IPS DF 4.7 (cell line): ENCODE measurements at regions not wholly inside any gene's neighbourhood (a gene's known extent, or its start where the extent isn't known, plus 50 kb on each side); places are given as distances from the start of the nearest gene placed in this dataset.

Experiments used
- DNase-seq: peaks from one replicate; pipeline ENCODE4 v3.0.0-alpha.2; 2013; ENCODE audit warnings: low spot score; ENCODE audit errors: extremely low read depth

GRCh38 chr13:59478908-59479307 is 684.8 kb downstream of the DIAPH3 start:
- no peak for DNase-seq

GRCh38 chr13:59479629-59480028 is 684.1 kb downstream of the DIAPH3 start:
- peak; percentile 80 for DNase-seq

- DNase-seq = no peak
These were observed 683.1 kb downstream of the DIAPH3 start for GRCh38 chr13:59480396-59481259.

GRCh38 chr13:59483501-59484145 is 680.1 kb downstream of the DIAPH3 start:
- DNase-seq = no peak

GRCh38 chr13:59487883-59488282 is 675.8 kb downstream of the DIAPH3 start:
- no peak for DNase-seq

- no peak for DNase-seq
These were observed 675.3 kb downstream of the DIAPH3 start for GRCh38 chr13:59488436-59488835.

GRCh38 chr13:59490651-59491050 is 673.1 kb downstream of the DIAPH3 start:
- no peak for DNase-seq

GRCh38 chr13:59492030-59492636 is 671.6 kb downstream of the DIAPH3 start:
- DNase-seq = no peak

GRCh38 chr13:59493436-59493965 is 670.2 kb downstream of the DIAPH3 start:
- no peak for DNase-seq

- DNase-seq = no peak
These were observed 669.6 kb downstream of the DIAPH3 start for GRCh38 chr13:59494151-59494550.

- no peak for DNase-seq
These were observed 669.2 kb downstream of the DIAPH3 start for GRCh38 chr13:59494560-59494970.

- no peak for DNase-seq
These were observed 668.4 kb downstream of the DIAPH3 start for GRCh38 chr13:59495299-59495698.

- no peak for DNase-seq
These were observed 667.7 kb downstream of the DIAPH3 start for GRCh38 chr13:59495936-59496512.

- DNase-seq = no peak
These were observed 666.0 kb downstream of the DIAPH3 start for GRCh38 chr13:59497621-59498247.

GRCh38 chr13:59501004-59501403 is 662.7 kb downstream of the DIAPH3 start:
- no peak for DNase-seq

GRCh38 chr13:59504407-59504806 is 659.3 kb downstream of the DIAPH3 start:
- no peak for DNase-seq

- DNase-seq = no peak
These were observed 653.3 kb downstream of the DIAPH3 start for GRCh38 chr13:59510386-59510785.

- no peak for DNase-seq
These were observed 650.0 kb downstream of the DIAPH3 start for GRCh38 chr13:59513686-59514085.

GRCh38 chr13:59514316-59514715 is 649.4 kb downstream of the DIAPH3 start:
- no peak for DNase-seq

- no peak for DNase-seq
These were observed 643.9 kb downstream of the DIAPH3 start for GRCh38 chr13:59519819-59520218.

GRCh38 chr13:59521549-59521948 is 642.2 kb downstream of the DIAPH3 start:
- no peak for DNase-seq
